Suppressor macrophage (primary cell): ENCODE measurements at regions not wholly inside any gene's neighbourhood (a gene's known extent, or its start where the extent isn't known, plus 50 kb on each side); places are given as distances from the start of the nearest gene placed in this dataset.
"Not testable (repeated sequence)": the region's sequence is repeated elsewhere in the genome, so short reads cannot be mapped to it uniquely, and the experiment has no call there.

Experiments used
- DNase-seq, 4 experiments: peaks; one replicate each; pipeline ENCODE4 v3.0.0-alpha.2; 2020 to 2022

GRCh38 chr6:67839818-67840217 lies 795.3 kb upstream of the ADGRB3 start:
- no peak for DNase-seq

- DNase-seq = no peak
Measured at GRCh38 chr6:67825201-67825895, 809.7 kb upstream of the ADGRB3 start.

GRCh38 chr6:67818322-67818721 lies 816.8 kb upstream of the ADGRB3 start:
- no peak for DNase-seq

GRCh38 chr6:67815623-67816022 lies 819.5 kb upstream of the ADGRB3 start:
- DNase-seq = no peak

GRCh38 chr6:67814262-67814661 lies 820.8 kb upstream of the ADGRB3 start:
- DNase-seq = no peak

GRCh38 chr6:67812693-67813092 lies 822.4 kb upstream of the ADGRB3 start:
- DNase-seq = no peak

GRCh38 chr6:67812125-67812524 lies 823.0 kb upstream of the ADGRB3 start:
- no peak for DNase-seq

GRCh38 chr6:67811239-67812037 lies 823.6 kb upstream of the ADGRB3 start:
- DNase-seq = no peak

- not testable (repeated sequence) for DNase-seq
Measured at GRCh38 chr6:67804808-67805207, 830.3 kb upstream of the ADGRB3 start.

- DNase-seq = no peak
Measured at GRCh38 chr6:67802771-67803170, 832.3 kb upstream of the ADGRB3 start.

GRCh38 chr6:67792996-67793395 lies 842.1 kb upstream of the ADGRB3 start:
- no peak for DNase-seq

- no peak for DNase-seq
Measured at GRCh38 chr6:67790569-67790968, 844.5 kb upstream of the ADGRB3 start.

GRCh38 chr6:67787119-67787518 lies 848.0 kb upstream of the ADGRB3 start:
- not testable (repeated sequence) for DNase-seq

GRCh38 chr6:67779876-67780275 lies 855.2 kb upstream of the ADGRB3 start:
- DNase-seq = no peak

GRCh38 chr6:67775333-67775732 lies 859.7 kb upstream of the ADGRB3 start:
- no peak for DNase-seq

GRCh38 chr6:67768972-67769371 lies 866.1 kb upstream of the ADGRB3 start:
- no peak for DNase-seq

GRCh38 chr6:67767046-67767822 lies 867.8 kb upstream of the ADGRB3 start:
- not testable (repeated sequence) for DNase-seq

- no peak for DNase-seq
Measured at GRCh38 chr6:67766057-67766456, 869.0 kb upstream of the ADGRB3 start.

- DNase-seq = no peak
Measured at GRCh38 chr6:67759001-67759400, 876.1 kb upstream of the ADGRB3 start.

GRCh38 chr6:67757465-67758033 lies 877.5 kb upstream of the ADGRB3 start:
- no peak for DNase-seq

GRCh38 chr6:67748521-67748920 lies 886.6 kb upstream of the ADGRB3 start:
- no peak for DNase-seq

- DNase-seq = no peak
Measured at GRCh38 chr6:67736816-67737215, 898.3 kb upstream of the ADGRB3 start.

- DNase-seq = no peak
Measured at GRCh38 chr6:67736161-67736560, 898.9 kb upstream of the ADGRB3 start.
